ENCODE measurements at regions not wholly inside any gene's neighbourhood (a gene's known extent, or its start where the extent isn't known, plus 50 kb on each side); places are given as distances from the start of the nearest gene placed in this dataset.

DNA sequence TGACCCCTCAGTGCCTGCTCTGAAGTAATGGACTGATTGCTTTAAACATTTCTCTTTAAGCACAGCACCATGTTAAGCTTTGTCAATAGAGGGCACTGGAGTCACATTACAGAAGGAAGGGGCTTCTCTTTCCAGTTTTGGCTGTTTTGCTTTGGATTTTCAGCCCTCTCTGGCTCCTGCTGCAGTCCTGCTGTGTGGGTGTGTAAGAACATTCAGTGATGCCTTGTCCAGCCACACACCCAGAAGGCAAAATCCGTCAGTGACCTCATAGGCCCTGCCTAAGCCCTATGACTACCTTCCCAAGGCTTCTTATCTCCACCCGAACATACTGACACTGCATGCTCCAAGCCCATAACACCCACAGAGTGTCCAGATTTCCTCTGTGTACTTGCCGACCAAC, 215.3 kb upstream of the CTSO start:
- TF ChIP-seq, protein P1, sequence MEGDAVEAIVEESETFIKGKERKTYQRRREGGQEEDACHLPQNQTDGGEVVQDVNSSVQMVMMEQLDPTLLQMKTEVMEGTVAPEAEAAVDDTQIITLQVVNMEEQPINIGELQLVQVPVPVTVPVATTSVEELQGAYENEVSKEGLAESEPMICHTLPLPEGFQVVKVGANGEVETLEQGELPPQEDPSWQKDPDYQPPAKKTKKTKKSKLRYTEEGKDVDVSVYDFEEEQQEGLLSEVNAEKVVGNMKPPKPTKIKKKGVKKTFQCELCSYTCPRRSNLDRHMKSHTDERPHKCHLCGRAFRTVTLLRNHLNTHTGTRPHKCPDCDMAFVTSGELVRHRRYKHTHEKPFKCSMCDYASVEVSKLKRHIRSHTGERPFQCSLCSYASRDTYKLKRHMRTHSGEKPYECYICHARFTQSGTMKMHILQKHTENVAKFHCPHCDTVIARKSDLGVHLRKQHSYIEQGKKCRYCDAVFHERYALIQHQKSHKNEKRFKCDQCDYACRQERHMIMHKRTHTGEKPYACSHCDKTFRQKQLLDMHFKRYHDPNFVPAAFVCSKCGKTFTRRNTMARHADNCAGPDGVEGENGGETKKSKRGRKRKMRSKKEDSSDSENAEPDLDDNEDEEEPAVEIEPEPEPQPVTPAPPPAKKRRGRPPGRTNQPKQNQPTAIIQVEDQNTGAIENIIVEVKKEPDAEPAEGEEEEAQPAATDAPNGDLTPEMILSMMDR (IDR thresholded peaks at IDR 0.05): peak in 9 of 12 donors; percentile 8 to 55 (median 40)
- TF ChIP-seq POLR2A (IDR thresholded peaks at IDR 0.05): no peak
